ENCODE measurements at regions not wholly inside any gene's neighbourhood (a gene's known extent, or its start where the extent isn't known, plus 50 kb on each side); places are given as distances from the start of the nearest gene placed in this dataset.
"Not testable (repeated sequence)": the region's sequence is repeated elsewhere in the genome, so short reads cannot be mapped to it uniquely, and the experiment has no call there.

- TF ChIP-seq CTCF (conservative IDR thresholded peaks at IDR 0.05), result no peak
- H3K4me1 Mint-ChIP-seq (ENCODE audit: unreplicated experiment), result peaks cover 20% of the 10 kb centered on the region
- peak overlapping the region; percentile 0 for H3K27ac Mint-ChIP-seq
- DNase-seq (ENCODE audit: extremely low spot score, unreplicated experiment), result peak; percentile 58
- no peaks in the 10 kb centered on the region for H3K36me3 Mint-ChIP-seq
- H3K27me3 Mint-ChIP-seq, result peaks cover 4% of the 10 kb centered on the region
- H3K9me3 Mint-ChIP-seq, result peaks cover 5% of the 10 kb centered on the region
- no peak overlapping the region for H3K4me3 Mint-ChIP-seq
These were observed 70.2 kb upstream of the COL5A1 start for GRCh38 chr9:134571326-134571931.

- TF ChIP-seq CTCF (conservative IDR thresholded peaks at IDR 0.05), result no peak
- DNase-seq (ENCODE audit: extremely low spot score, unreplicated experiment), result peak; percentile 64
- H3K4me1 Mint-ChIP-seq (ENCODE audit: unreplicated experiment), result peaks cover 20% of the 10 kb centered on the region
- no peaks in the 10 kb centered on the region for H3K36me3 Mint-ChIP-seq
- H3K9me3 Mint-ChIP-seq, result peaks cover 5% of the 10 kb centered on the region
- peaks cover 8% of the 10 kb centered on the region for H3K27me3 Mint-ChIP-seq
- H3K4me3 Mint-ChIP-seq, result no peak overlapping the region
- peak overlapping the region; percentile 0 for H3K27ac Mint-ChIP-seq
These were observed 69.4 kb upstream of the COL5A1 start for GRCh38 chr9:134571946-134572917.

- H3K4me3 Mint-ChIP-seq; H3K9me3 Mint-ChIP-seq; H3K36me3 Mint-ChIP-seq; DNase-seq (ENCODE audit: extremely low spot score, unreplicated experiment); H3K27ac Mint-ChIP-seq: not testable (repeated sequence)
- H3K4me1 Mint-ChIP-seq (ENCODE audit: unreplicated experiment), result peaks cover 20% of the 10 kb centered on the region
- H3K27me3 Mint-ChIP-seq, result peaks cover 11% of the 10 kb centered on the region
These were observed 66.9 kb upstream of the COL5A1 start for GRCh38 chr9:134574686-134575085.

GRCh38 chr9:134575103-134575900, 66.3 kb upstream of the COL5A1 start:
- no peak for DNase-seq (ENCODE audit: extremely low spot score, unreplicated experiment)
- H3K36me3 Mint-ChIP-seq, result no peaks in the 10 kb centered on the region
- H3K4me3 Mint-ChIP-seq, result no peak overlapping the region
- no peak overlapping the region for H3K27ac Mint-ChIP-seq
- peaks cover 5% of the 10 kb centered on the region for H3K9me3 Mint-ChIP-seq
- TF ChIP-seq CTCF (conservative IDR thresholded peaks at IDR 0.05), result no peak
- peaks cover 12% of the 10 kb centered on the region for H3K27me3 Mint-ChIP-seq
- H3K4me1 Mint-ChIP-seq (ENCODE audit: unreplicated experiment), result peaks cover 18% of the 10 kb centered on the region

- Mint-ChIP-seq H3K36me3 (no peaks in the 10 kb centered on the region), H3K27ac (no peak overlapping the region), H3K9me3 (peaks cover 5% of the 10 kb centered on the region), H3K4me1 (ENCODE audit: unreplicated experiment) (peaks cover 14% of the 10 kb centered on the region), H3K4me3 (no peak overlapping the region), H3K27me3 (peaks cover 15% of the 10 kb centered on the region)
- no peak for TF ChIP-seq CTCF (conservative IDR thresholded peaks at IDR 0.05)
- no peak for DNase-seq (ENCODE audit: extremely low spot score, unreplicated experiment)
These were observed 65.8 kb upstream of the COL5A1 start for GRCh38 chr9:134575901-134576176.
